Skin of body (tissue), 1 donor: ENCODE measurements at regions not wholly inside any gene's neighbourhood (a gene's known extent, or its start where the extent isn't known, plus 50 kb on each side); places are given as distances from the start of the nearest gene placed in this dataset.
"Not testable (repeated sequence)": the region's sequence is repeated elsewhere in the genome, so short reads cannot be mapped to it uniquely, and the experiment has no call there.

Source experiments
- DNase-seq: peaks from one replicate; lab custom pipeline; 2025; lab: John Stamatoyannopoulos, UW

GRCh38 chr4:19074036-19074435 is 1052.5 kb upstream of the LCORL start:
- DNase-seq: no peak

- no peak for DNase-seq
Measured at GRCh38 chr4:19063662-19064061, 1042.1 kb upstream of the LCORL start.

- DNase-seq: no peak
Measured at GRCh38 chr4:19054916-19055315, 1033.4 kb upstream of the LCORL start.

- peak; percentile 26 for DNase-seq
Measured at GRCh38 chr4:19051831-19052230, 1030.3 kb upstream of the LCORL start.

GRCh38 chr4:19047279-19047880 is 1025.8 kb upstream of the LCORL start:
- no peak for DNase-seq

- no peak for DNase-seq
Measured at GRCh38 chr4:19039816-19040215, 1018.3 kb upstream of the LCORL start.

- no peak for DNase-seq
Measured at GRCh38 chr4:19038231-19038630, 1016.7 kb upstream of the LCORL start.

- no peak for DNase-seq
Measured at GRCh38 chr4:19033816-19034733, 1012.5 kb upstream of the LCORL start.

- DNase-seq: no peak
Measured at GRCh38 chr4:19030536-19030935, 1009.0 kb upstream of the LCORL start.

GRCh38 chr4:19030048-19030447 is 1008.5 kb upstream of the LCORL start:
- DNase-seq: no peak

GRCh38 chr4:19026281-19026680 is 1004.7 kb upstream of the LCORL start:
- DNase-seq: no peak

GRCh38 chr4:19025031-19025430 is 1003.5 kb upstream of the LCORL start:
- DNase-seq: no peak

GRCh38 chr4:19024047-19024446 is 1002.5 kb upstream of the LCORL start:
- DNase-seq: no peak

- DNase-seq: no peak
Measured at GRCh38 chr4:19021617-19022016, 1000.1 kb upstream of the LCORL start.

GRCh38 chr4:19016550-19016949 is 995.0 kb upstream of the LCORL start:
- not testable (repeated sequence) for DNase-seq

- no peak for DNase-seq
Measured at GRCh38 chr4:19014594-19014993, 993.0 kb upstream of the LCORL start.

- DNase-seq: no peak
Measured at GRCh38 chr4:19010761-19011160, 989.2 kb upstream of the LCORL start.

GRCh38 chr4:19009881-19010280 is 988.3 kb upstream of the LCORL start:
- no peak for DNase-seq

GRCh38 chr4:19005211-19005610 is 983.7 kb upstream of the LCORL start:
- DNase-seq: no peak

GRCh38 chr4:19002170-19002569 is 980.6 kb upstream of the LCORL start:
- DNase-seq: no peak

- no peak for DNase-seq
Measured at GRCh38 chr4:18999595-18999994, 978.0 kb upstream of the LCORL start.

GRCh38 chr4:18981234-18981615 is 959.7 kb upstream of the LCORL start:
- no peak for DNase-seq
